PFSK-1 (cell line): ENCODE measurements at regions not wholly inside any gene's neighbourhood (a gene's known extent, or its start where the extent isn't known, plus 50 kb on each side); places are given as distances from the start of the nearest gene placed in this dataset.

Source experiments
- POLR2AphosphoS5 ChIP-seq: IDR thresholded peaks from 2 replicates; pipeline ENCODE4 v1.6.1; 2012; ENCODE audit warnings: low read depth, mild to moderate bottlenecking, control low read depth, low read length, moderate library complexity
- REST ChIP-seq, 2 experiments: IDR thresholded peaks; 2 replicates each; pipeline versions ENCODE4 v1.6.1 to v1.8.0; 2011 to 2012; ENCODE audit warnings: low read depth in 2 of 2, low read length in 2 of 2, control low read depth in 1 of 2, inconsistent platforms in 1 of 2, mild to moderate bottlenecking in 1 of 2, moderate library complexity in 1 of 2; ENCODE audit not compliant: insufficient read depth in 1 of 2
- TAF1 ChIP-seq: IDR thresholded peaks from 2 replicates; pipeline ENCODE4 v1.6.1; 2012; ENCODE audit warnings: low read length, control low read depth, borderline replicate concordance; ENCODE audit not compliant: insufficient read depth

GRCh38 chr12:87008785-87009384 is 752.7 kb upstream of the MGAT4C start:
- TF ChIP-seq POLR2AphosphoS5 (no peak), REST (IDR thresholded peaks at IDR 0.05; ENCODE audit: insufficient read depth in 1 of 2, low read depth in 2 of 2, low read length in 2 of 2) (no peak), TAF1 (no peak)
